Colonic mucosa (tissue), 4 donors: ENCODE measurements at regions not wholly inside any gene's neighbourhood (a gene's known extent, or its start where the extent isn't known, plus 50 kb on each side); places are given as distances from the start of the nearest gene placed in this dataset.
A peak's percentile ranks its signal among the peaks of the same experiment; 100 is the strongest.

Source experiments
- DNase-seq: peaks from one replicate; pipeline ENCODE4 v3.0.0-alpha.2; 2020
- H3K27ac ChIP-seq: fragments of 200-600 bp; one replicate; pipeline ENCODE4 v1.8.0; 2021
- H3K27me3 ChIP-seq: fragments of 200-600 bp; one replicate; pipeline ENCODE4 v1.8.0; 2021
- H3K36me3 ChIP-seq: fragments of 200-600 bp; one replicate; pipeline ENCODE4 v1.8.0; 2021
- H3K4me1 ChIP-seq: fragments of 200-600 bp; one replicate; pipeline ENCODE4 v1.8.0; 2021; ENCODE audit warnings: mild to moderate bottlenecking
- H3K4me3 ChIP-seq: fragments of 200-600 bp; one replicate; pipeline ENCODE4 v1.8.0; 2021
- H3K9ac ChIP-seq, 2 donors: one replicate each; pipeline ENCODE4 v1.7.0; 2013; ENCODE audit warnings: control low read depth in 2 of 2, low read depth in 2 of 2, low read length in 2 of 2
- H3K9me3 ChIP-seq: fragments of 200-600 bp; one replicate; pipeline ENCODE4 v1.8.0; 2021
- intact Hi-C: fragments of 100-400 bp; cut with DNase I; formaldehyde crosslinking; loops from one replicate; pipeline ENCODE4 v1.14.1; 2022
- TF ChIP-seq, protein P1 (sequence below): fragments of 200-600 bp; IDR thresholded peaks from one replicate; pipeline ENCODE4 v1.8.0; 2022; ENCODE audit warnings: antibody characterized with exemption, mild to moderate bottlenecking
- donor health status: healthy.
- donor health status: DM: no; HTN: no; CAD: no.
- donor health status: DM: no; HTN: no; CAD: no.

- no peak overlapping the region for H3K9ac ChIP-seq
- no peaks in the 10 kb centered on the region for H3K27me3 ChIP-seq
- intact Hi-C loops, result loop anchor here (5.0 kb wide), 1 partner anchor 1672 kb away; no protein-coding TSS in a partner anchor
- H3K4me3 ChIP-seq, result no peak overlapping the region
- H3K4me1 ChIP-seq, result no peaks in the 10 kb centered on the region
- no peak for DNase-seq
- H3K27ac ChIP-seq, result no peak overlapping the region
- TF ChIP-seq, protein P1, sequence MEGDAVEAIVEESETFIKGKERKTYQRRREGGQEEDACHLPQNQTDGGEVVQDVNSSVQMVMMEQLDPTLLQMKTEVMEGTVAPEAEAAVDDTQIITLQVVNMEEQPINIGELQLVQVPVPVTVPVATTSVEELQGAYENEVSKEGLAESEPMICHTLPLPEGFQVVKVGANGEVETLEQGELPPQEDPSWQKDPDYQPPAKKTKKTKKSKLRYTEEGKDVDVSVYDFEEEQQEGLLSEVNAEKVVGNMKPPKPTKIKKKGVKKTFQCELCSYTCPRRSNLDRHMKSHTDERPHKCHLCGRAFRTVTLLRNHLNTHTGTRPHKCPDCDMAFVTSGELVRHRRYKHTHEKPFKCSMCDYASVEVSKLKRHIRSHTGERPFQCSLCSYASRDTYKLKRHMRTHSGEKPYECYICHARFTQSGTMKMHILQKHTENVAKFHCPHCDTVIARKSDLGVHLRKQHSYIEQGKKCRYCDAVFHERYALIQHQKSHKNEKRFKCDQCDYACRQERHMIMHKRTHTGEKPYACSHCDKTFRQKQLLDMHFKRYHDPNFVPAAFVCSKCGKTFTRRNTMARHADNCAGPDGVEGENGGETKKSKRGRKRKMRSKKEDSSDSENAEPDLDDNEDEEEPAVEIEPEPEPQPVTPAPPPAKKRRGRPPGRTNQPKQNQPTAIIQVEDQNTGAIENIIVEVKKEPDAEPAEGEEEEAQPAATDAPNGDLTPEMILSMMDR, result no peak
- H3K9me3 ChIP-seq, result no peaks in the 10 kb centered on the region
- H3K36me3 ChIP-seq, result no peaks in the 10 kb centered on the region
These were observed 74.0 kb downstream of the DMRTA2 start for GRCh38 chr1:50349242-50349565.

DNA sequence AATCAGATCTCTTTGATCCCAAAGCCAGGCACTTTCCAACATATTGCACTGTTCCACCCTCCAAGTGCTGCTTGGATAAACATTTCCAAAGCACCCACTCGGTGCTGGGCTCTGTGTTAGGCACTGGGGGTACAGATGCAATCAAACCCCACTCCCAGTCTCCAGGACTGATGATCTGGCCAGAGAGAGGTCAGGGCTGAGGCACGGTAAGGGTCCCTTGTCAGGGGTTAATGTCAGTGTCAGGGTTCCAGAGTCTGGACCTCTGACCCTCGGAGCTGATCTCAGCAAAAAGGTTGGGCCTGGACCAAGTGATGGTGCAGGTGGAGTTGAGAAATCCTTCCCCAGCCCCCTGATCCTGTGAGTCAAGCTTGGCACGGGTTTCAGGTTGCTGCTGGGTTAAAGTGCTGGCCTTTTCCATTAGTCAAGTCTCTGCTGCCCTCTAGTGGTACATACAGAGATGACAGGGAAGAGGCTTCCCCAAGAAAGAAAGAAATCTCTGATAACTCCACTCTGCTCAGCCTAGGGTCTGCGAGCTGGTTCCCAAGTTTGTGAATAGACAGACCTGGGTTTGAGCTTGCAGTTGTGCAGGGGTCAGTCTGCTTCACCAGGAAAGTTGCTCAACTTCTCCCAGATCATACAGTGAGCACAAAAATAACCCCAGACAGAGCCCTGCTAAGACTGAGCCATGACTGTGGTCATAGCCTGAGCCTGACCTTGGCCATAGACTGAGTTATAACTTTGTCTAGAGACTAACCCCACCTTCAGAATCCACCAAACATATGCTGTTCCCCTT lies 74.6 kb downstream of the DMRTA2 start:
- DNase-seq, result peak; percentile 64
- no peaks in the 10 kb centered on the region for H3K27me3 ChIP-seq
- H3K4me1 ChIP-seq, result no peaks in the 10 kb centered on the region
- no peak overlapping the region for H3K4me3 ChIP-seq
- intact Hi-C loops, result loop anchor here (5.0 kb wide), 1 partner anchor 1671 kb away; no protein-coding TSS in a partner anchor
- TF ChIP-seq, protein P1, result peak; percentile 80
- H3K27ac ChIP-seq, result no peak overlapping the region
- H3K9me3 ChIP-seq, result no peaks in the 10 kb centered on the region
- no peaks in the 10 kb centered on the region for H3K36me3 ChIP-seq
- H3K9ac ChIP-seq, result no peak overlapping the region

DNA sequence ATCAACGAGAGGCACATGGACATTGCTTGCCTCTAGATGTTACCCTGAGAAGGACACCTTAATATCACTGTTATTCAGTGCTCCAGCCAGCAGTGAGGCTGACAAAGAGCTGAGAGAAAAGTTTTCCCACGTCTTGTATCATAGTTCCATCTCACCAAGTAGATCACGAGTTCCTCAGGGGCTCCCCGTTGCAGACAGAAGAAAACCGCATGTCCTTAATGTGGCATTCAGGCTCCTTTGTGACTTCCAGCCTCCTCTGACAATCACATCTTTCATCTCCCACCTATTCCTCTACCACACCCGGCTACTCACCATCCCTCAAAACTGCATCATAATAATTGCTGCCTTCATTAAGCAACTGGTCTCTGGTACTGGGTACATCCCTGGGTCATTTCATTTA lies 75.3 kb downstream of the DMRTA2 start:
- no peak overlapping the region for H3K4me3 ChIP-seq
- no peaks in the 10 kb centered on the region for H3K9me3 ChIP-seq
- TF ChIP-seq, protein P1, result no peak
- H3K27me3 ChIP-seq, result no peaks in the 10 kb centered on the region
- H3K4me1 ChIP-seq, result no peaks in the 10 kb centered on the region
- DNase-seq, result no peak
- H3K36me3 ChIP-seq, result no peaks in the 10 kb centered on the region
- H3K9ac ChIP-seq, result no peak overlapping the region
- no peak overlapping the region for H3K27ac ChIP-seq
- intact Hi-C loops, result loop anchor here (5.0 kb wide), 1 partner anchor 1671 kb away; no protein-coding TSS in a partner anchor

- H3K4me3 ChIP-seq, result no peak overlapping the region
- no peak for DNase-seq
- no peaks in the 10 kb centered on the region for H3K36me3 ChIP-seq
- no peak overlapping the region for H3K9ac ChIP-seq
- H3K9me3 ChIP-seq, result no peaks in the 10 kb centered on the region
- TF ChIP-seq, protein P1, result no peak
- intact Hi-C loops, result loop anchor here (5.0 kb wide), 1 partner anchor 1669 kb away; no protein-coding TSS in a partner anchor
- H3K27me3 ChIP-seq, result no peaks in the 10 kb centered on the region
- H3K27ac ChIP-seq, result no peak overlapping the region
- H3K4me1 ChIP-seq, result no peaks in the 10 kb centered on the region
These were observed 76.6 kb downstream of the DMRTA2 start for GRCh38 chr1:50346621-50347020.

DNA sequence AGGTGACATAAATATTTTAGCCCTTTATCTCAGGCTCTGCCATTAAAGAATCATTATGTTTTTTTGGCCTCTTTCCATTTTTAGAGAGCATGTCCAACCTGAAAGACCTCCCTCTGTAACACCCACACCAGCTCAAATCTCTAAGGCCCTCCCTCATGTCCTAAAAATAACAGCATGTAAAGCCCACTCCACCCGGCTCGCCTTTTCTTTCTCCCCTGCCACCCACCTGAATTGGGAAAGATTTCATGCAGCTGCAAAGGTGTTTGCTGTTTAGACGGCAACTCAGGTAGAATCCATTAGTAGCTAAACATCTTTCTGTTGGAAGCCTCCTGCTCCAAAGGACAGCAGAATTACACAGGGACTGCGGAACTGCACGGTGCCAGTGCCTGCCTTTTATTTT lies 79.9 kb downstream of the DMRTA2 start:
- Histone ChIP-seq H3K27me3 (no peaks in the 10 kb centered on the region), H3K4me3 (no peak overlapping the region), H3K9me3 (no peaks in the 10 kb centered on the region), H3K9ac (no peak overlapping the region), H3K4me1 (no peaks in the 10 kb centered on the region), H3K36me3 (no peaks in the 10 kb centered on the region), H3K27ac (no peak overlapping the region)
- intact Hi-C loops, result no loop called here
- no peak for DNase-seq
- TF ChIP-seq, protein P1, result no peak
